Peyer's patch (tissue), 4 donors: ENCODE measurements at regions not wholly inside any gene's neighbourhood (a gene's known extent, or its start where the extent isn't known, plus 50 kb on each side); places are given as distances from the start of the nearest gene placed in this dataset.

Experiments used
- POLR2A ChIP-seq, 2 donors: fragments of 450-650 bp; IDR thresholded peaks; one replicate each; pipeline ENCODE4 v1.5.1; 2017; ENCODE audit warnings: antibody characterized with exemption in 2 of 2, mild to moderate bottlenecking in 2 of 2, moderate library complexity in 2 of 2
- TF ChIP-seq, protein P1 (sequence below), 6 experiments: fragments of 450-650 bp in 4 of 6; fragments of 200-600 bp in 2 of 6; sonication (generic) in 1 of 6; IDR thresholded peaks; one replicate each; pipeline ENCODE4 v1.5.1; 2017 to 2019; ENCODE audit warnings: antibody characterized with exemption in 6 of 6, mild to moderate bottlenecking in 3 of 6, moderate library complexity in 1 of 6

DNA sequence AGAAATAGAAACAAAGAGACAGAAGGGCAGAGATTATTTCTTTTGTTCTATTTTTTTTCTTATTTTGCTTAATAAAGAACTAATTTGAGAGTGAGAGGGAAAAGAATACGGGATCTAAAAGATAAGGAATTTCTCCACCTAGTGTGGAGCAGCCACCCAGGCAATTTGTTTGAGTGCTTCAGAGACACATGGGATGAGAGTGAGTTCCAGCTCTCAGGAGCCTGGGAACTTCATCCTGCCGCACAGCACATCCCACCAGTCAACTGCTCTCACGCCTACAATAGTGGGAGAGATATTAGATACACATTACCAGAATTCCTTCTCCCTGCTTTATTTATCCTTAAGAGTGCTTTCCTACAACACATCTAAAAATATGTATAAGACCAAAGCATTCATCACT lies 946.4 kb downstream of the PDHA2 start:
- TF ChIP-seq, protein P1, sequence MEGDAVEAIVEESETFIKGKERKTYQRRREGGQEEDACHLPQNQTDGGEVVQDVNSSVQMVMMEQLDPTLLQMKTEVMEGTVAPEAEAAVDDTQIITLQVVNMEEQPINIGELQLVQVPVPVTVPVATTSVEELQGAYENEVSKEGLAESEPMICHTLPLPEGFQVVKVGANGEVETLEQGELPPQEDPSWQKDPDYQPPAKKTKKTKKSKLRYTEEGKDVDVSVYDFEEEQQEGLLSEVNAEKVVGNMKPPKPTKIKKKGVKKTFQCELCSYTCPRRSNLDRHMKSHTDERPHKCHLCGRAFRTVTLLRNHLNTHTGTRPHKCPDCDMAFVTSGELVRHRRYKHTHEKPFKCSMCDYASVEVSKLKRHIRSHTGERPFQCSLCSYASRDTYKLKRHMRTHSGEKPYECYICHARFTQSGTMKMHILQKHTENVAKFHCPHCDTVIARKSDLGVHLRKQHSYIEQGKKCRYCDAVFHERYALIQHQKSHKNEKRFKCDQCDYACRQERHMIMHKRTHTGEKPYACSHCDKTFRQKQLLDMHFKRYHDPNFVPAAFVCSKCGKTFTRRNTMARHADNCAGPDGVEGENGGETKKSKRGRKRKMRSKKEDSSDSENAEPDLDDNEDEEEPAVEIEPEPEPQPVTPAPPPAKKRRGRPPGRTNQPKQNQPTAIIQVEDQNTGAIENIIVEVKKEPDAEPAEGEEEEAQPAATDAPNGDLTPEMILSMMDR (IDR thresholded peaks at IDR 0.05), result no peak
- no peak for TF ChIP-seq POLR2A (IDR thresholded peaks at IDR 0.05)
